ENCODE measurements at regions not wholly inside any gene's neighbourhood (a gene's known extent, or its start where the extent isn't known, plus 50 kb on each side); places are given as distances from the start of the nearest gene placed in this dataset.

- no peak for TF ChIP-seq CTCF (IDR thresholded peaks at IDR 0.05)
- no peak for TF ChIP-seq EP300 (IDR thresholded peaks at IDR 0.05)
- TF ChIP-seq POLR2A (IDR thresholded peaks at IDR 0.05), result no peak
Observed at GRCh38 chr3:28900301-28900700, 380.6 kb upstream of the RBMS3 start.
